Adipose tissue (tissue), 3 donors: ENCODE measurements at regions not wholly inside any gene's neighbourhood (a gene's known extent, or its start where the extent isn't known, plus 50 kb on each side); places are given as distances from the start of the nearest gene placed in this dataset.

Experiments used
- H3K27ac ChIP-seq: one replicate; pipeline ENCODE4 v1.5.1; 2013; ENCODE audit warnings: low read depth, low read length
- WGBS, 3 donors: extraction: QIAGEN DNeasy Blood & Tissue Kit; methylation state at CpG; one replicate each; pipeline ENCODE4 v1.1.7; 2013; 5-methylcytosine and 5-hydroxymethylcytosine counted together
- donor health status: healthy with polysubstance abuse.
- donor health status: Bipolar disorder and iron deficiency.
- donor health status: healthy.

DNA sequence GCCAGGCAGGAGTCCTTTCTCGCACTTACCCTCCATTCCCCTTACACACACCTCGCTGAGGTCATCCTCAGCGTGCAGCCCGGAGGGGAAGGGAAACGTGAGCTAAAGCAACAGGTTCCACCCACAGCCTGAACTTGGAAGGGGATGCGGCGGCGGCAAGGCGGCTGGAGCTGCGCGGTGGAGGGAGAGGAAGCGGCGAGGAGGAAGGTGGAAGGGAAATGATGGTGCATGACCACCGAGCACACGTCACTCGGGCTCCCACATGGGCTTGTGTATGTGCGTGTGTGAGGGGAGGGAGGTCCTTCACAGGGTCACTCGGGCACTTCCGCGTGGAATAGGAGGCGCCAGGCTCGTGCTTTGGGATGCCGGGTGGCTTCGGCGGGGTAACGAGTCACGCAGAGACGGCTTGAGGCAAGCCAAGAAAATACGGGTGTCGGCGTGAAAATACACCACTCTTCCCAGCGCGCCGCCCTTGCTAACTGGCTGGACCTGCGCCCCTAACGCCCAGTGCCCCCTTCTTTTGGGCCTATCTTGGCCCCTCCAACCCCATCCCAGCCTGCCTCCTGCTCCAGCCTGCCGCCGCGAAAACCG is 225.5 kb upstream of the IL12A start:
- 0 to 1% (median 1%) methylated on average over 39 to 40 of the region's 40 CpGs for WGBS, 3 donors
- peak overlapping the region; percentile 79 for H3K27ac ChIP-seq

DNA sequence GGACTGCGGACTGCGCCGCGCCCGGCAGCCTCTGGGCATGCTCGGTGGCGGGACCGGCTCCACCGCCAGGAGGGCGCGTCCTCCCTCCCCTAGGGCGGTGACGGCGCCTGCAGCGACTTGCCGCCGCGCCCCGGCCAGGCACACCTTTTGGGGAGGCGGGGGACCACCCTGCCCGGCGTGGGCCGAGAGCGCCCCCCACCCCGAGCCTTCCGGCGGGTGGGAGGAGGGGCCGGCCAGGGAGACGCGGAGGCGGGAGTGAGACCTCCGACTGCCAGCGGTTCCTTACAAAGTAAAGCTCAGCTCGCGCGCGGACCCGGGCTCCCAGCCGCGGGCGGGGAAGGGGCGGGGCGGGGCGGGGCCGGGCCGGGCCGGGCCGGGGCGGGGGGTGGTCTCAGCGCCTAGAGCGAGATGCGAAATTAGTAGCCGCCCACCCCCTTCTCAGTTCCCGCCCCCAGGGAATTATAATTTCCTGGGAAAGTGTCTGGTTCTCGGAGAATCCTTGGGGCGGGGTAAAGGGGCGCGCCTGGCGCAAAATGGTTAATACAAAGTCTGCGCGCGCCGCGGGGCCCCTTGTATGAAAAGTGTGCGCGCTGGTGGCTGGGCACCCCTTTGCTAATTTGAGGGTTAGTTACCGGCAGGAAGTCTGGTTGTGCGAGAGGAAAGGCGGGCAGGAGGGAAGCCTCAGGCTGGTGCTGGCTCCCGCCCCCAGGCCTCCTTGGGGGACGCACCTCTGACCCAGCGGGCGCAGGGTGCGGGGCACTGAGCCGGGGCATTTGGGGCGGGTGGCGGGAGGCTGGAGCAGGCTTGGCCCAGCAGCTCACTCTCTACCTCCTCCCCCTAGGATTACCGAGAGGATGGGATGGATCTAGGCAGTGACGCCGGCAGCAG is 224.8 kb upstream of the IL12A start:
- WGBS, 3 donors = 1 to 2% (median 1%) methylated on average over 45 to 80 of the region's 80 CpGs
- H3K27ac ChIP-seq = peak overlapping the region; percentile 79

DNA sequence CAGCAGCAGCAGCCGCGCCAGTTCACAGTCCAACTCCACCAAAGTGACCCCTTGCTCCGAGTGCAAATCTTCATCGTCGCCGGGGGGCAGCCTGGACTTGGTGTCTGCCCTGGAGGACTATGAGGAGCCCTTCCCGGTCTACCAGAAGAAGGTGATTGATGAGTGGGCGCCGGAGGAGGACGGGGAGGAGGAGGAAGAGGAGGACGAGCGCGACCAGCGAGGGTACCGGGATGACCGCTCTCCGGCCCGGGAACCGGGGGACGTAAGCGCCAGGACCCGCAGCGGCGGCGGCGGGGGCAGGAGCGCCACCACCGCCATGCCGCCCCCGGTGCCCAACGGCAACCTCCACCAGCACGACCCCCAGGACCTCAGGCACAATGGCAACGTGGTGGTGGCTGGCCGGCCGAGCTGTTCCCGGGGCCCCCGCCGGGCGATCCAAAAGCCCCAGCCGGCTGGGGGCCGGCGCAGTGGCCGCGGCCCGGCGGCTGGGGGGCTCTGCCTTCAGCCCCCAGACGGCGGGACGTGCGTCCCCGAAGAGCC is 224.1 kb upstream of the IL12A start:
- peak overlapping the region; percentile 79 for H3K27ac ChIP-seq
- WGBS, 3 donors = 0 to 1% (median 0%) methylated on average over 34 to 51 of the region's 51 CpGs

DNA sequence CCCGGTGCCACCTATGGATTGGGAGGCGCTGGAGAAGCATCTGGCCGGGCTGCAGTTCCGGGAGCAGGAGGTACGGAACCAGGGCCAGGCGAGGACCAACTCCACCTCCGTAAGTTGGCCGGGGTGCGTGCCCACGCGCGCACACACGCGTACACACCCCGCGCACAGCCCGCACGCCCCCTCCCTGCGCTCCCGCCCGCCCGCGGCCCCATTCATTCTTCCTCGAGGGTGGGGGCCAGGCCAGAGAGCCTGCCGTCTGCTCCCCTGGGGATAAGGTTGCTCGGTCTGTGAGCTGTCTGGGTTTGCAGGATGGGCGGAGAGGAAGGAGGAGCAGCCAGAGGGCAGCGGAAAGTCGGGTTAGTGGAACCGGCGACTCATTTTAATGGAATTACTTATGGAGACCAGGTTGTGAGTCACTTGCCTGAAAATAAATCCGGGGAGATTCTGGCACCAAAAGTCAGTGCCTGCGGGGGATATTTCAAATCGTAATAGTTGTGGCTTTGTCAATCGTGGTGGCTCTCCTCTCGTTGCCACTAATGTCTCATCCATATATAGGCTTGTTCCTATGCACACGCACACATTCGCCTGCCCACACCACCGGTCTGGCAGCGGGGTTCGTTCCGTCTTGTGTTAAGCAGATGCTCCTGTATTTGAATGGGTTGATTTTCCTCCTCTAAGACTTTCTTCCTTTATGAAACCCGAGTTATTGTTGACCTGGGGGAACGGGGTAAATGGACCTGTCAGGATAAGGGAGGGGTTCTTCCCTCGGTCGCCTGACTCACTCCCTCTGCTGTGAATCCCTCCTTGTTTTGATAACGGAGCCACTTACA is 223.4 kb upstream of the IL12A start:
- H3K27ac ChIP-seq = peak overlapping the region; percentile 79
- 0 to 1% (median 0%) methylated on average over 47 of the region's 47 CpGs for WGBS, 3 donors

DNA sequence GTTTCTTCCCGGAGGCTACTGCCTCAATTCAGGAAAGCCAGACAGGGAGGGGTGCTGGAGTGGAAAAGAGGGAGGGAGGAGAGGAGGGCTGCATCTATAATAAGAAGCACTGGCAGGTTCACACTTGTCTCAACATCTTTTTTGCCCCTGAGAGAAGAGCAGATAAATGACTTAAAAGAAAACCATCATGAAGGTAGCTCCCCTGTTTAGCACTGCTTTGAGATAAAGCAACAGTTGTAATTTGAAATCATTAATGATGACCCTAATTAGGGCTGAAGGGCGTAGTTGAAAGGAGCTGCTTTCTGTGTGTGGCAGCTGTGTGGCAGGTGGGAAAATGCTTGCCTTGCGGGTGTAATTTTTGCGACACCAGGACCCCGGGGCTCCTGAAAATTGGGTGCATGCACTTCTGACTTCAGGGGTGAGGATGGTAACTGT is 222.8 kb upstream of the IL12A start:
- whole genome bisulfite sequencing, 3 donors = 60 to 63% (median 62%) methylated on average over 5 of the region's 5 CpGs
- no peak overlapping the region for H3K27ac ChIP-seq

DNA sequence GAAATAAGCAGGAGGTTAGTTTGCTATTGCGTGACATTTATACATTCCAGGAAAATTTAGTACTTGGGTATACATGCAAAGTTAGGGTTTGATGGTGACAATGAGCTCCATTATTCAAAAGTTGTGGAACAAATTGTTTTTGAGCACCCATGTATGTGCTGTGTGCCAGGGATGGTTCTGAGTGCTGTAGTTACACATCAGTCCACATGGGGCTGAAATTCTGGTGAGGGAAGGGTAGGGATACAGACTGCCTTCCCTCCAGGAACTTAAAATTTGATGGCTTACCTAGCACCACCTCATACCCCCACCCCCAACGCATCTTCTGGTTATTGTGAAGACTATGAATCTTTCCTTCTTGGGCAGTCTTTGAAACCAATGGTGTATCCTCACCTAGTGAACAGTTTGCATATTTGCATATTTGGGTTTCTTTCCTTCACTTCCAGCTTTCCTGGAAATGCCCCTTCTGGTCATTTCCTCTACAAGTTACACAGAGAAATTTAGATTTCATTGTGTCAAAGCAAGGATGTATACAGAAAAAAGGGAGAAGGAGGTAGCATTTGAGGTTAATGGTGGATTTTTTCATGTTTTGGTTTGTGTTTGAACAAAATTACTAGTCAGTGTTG is 222.0 kb upstream of the IL12A start:
- 62 to 88% (median 87%) methylated on average over 2 of the region's 2 CpGs for WGBS, 3 donors
- no peak overlapping the region for H3K27ac ChIP-seq

DNA sequence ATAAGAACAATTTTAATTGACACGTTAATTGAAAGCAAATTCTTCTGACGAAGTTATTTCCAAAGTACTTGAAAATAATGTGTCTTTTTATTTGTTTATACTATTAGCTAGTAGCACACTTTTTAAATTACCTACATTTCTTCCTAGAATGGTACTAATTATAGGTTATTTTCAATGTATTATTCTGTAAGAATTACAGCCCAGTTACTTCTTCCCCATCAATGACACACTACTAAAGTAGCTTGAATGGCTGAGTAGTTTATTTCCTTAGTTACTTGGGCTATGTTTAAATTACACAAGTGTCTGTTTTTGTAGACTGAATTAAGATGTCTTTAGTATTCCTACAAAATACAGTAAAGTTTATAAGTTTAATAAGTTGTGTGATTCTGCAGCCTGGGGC is 217.6 kb upstream of the IL12A start:
- 80 to 87% (median 87%) methylated on average over 2 of the region's 2 CpGs for WGBS, 3 donors
- H3K27ac ChIP-seq = no peak overlapping the region

DNA sequence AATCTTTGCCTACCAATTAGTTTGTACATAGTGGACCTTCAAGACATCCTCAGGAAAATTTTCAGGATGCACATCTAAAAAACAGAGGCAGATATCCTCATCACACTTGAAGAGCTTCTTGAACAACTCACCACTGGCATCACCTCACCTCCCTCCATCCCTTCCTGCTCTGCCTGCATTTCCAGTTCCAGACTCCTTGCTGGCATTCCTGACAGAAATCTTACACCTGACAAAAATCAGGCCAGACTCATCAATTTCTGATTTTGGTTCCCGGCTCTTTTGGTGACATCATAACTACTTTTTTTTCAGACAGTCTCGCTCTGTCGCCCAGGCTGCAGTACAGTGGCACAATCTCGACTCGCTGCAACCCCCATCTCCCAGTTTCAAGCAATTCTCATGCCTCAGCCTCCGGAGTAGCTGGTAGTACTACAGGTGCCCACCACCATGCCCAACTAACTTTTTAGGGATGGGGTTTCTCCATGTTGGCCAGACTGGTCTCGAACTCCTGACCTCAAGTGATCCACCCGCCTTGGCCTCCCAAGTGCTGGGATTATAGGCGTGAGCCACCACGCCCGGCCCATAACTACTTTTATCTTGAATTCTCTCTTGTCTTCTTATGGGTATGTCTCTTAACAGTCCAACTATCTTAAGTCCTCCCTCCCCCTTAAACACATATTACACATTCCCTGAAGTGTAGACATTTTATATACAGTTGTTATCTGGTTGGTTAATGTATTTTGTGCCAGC is 216.6 kb upstream of the IL12A start:
- no peak overlapping the region for H3K27ac ChIP-seq
- WGBS, 3 donors = 89 to 96% (median 95%) methylated on average over 11 of the region's 11 CpGs

DNA sequence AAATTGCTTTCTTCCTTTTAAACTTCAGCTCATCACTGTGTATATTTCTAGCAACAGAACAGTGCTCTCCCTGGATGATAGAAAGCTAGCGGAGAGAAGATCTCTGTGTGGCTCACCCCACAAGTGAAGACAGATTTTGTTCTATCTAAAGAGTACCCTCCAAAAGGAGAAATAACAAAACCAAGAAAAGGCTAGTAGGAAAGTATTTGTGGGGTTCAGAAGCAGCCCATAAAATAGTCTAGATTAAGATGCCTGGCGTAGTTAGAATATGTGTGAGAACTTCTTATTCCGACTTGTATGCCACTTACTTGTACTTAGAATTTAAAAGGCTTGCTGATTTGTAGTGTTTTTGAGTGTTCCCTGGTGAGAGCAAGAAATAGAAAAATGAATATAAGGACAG is 214.9 kb upstream of the IL12A start:
- WGBS, 3 donors = 89 to 94% (median 93%) methylated on average over 3 of the region's 3 CpGs
- no peak overlapping the region for H3K27ac ChIP-seq

DNA sequence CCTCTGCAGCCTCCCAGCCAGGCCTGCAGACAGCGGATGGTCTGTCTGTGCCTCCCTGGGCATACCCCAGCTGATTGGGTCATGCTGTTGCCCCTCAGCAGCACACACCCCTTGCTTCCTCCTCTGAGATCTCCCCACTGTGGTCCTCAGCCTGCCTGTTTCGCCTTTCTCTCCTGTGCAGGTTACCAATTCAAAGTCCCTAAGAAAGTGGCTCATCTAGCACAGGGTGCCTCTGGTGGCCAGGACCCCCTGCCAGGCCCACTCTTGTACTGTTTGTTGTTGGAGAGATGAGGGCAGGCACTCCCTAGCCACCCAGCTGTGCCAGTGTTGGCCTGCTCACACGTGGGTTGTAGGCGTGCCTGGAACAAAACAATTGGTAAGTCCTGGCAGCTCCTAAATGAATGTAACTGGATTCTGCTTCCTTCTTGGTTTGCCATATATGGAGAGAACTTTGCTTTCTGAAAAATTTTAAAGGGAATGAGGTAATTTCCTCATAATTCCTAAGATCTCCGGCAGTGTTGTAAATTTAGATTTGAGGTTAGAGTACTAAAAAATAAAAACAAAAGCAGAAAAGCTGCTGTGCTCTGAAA is 213.2 kb upstream of the IL12A start:
- H3K27ac ChIP-seq = no peak overlapping the region
- WGBS, 3 donors = 39 to 57% (median 40%) methylated on average over 5 of the region's 5 CpGs

DNA sequence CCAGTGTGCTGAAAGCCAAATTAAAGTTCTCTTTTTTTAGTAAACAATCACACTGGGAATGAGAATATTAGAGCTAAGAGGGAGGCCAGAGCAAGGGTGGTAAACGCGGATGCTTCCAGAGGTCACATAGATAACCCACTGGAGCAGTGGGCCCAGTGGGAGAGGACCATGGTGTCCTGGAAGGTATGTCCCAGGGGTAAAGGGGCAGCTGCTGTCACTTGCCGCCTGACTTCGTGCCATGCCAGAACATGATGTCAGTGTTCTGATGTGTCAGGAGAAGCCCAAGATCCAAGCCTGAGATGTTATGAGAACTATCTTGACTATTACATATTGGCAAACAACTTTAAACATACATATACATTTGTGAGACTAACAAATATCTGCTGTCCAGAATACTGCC is 211.9 kb upstream of the IL12A start:
- no peak overlapping the region for H3K27ac ChIP-seq
- WGBS, 3 donors = 68 to 89% (median 81%) methylated on average over 4 of the region's 4 CpGs

DNA sequence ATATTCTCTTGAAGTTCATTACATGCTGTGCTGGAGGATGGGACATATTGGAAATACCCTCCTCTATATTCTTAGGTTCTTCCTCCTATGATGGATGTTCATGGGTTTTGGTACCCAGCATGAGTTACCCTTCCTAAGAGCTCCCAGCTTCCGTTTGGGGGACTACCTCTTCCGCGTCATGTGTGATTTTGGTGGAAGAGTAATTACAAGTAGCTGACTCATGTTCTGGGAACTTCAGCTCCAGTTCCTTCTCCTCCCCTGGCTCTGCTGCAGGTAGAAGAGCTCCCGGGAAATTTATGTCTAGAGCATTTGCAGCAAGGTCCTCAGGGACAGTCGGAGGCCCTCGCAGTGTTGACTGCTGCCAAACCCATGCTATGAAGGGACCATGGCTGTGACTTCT is 208.8 kb upstream of the IL12A start:
- H3K27ac ChIP-seq = no peak overlapping the region
- 69 to 83% (median 74%) methylated on average over 6 of the region's 6 CpGs for WGBS, 3 donors

DNA sequence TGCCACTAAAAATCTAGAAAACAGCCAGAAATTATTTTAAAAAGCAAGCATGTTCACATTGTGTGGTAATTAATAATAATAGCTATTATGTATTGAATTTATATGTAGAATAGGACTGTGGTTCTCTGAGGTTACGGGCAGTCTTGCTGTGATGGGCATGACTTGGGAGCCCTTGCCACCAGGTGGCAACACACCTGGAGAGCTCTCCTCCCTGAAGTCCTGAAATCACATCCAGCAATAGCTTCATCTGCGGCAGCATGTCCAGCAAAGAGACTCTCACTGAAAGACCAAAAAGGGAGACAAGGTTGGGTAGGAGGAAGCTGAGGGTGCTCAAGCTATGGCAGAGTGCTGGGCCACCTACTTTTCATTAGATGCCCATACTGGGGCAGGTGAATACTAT is 206.8 kb upstream of the IL12A start:
- 86 to 98% (median 96%) methylated on average over 2 of the region's 2 CpGs for WGBS, 3 donors
- no peak overlapping the region for H3K27ac ChIP-seq

DNA sequence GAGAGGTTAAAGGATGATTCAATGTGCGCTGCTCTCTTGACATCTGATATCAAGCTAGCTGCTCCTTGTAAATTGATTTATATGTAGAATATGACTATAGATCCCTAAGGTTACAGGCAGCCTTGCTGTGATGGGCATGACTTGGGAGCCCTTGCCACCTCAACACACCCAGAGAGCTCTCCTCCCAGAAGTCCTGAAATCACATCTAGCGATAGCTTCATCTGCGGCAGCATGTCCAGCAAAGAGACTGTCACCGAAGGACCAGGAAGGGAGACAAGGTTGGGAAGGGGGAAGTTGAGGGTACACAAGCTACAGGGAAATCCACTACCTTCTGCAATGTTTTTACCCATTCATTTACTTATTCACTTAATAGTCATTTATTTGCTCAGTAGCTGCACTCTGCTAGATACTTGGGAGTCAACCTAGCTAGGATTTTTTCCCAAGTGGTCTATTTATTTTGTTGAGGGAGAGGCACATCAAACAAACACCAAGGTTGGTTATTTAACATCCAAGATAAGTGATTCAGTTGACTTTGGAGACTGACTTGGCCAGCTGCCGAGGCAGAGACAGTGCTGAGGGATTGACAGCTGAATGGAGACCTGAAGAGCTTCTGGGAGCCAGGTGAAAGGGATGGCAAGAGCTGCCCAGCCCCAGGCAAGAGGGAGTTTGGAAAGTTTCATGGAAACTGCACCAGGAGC is 205.8 kb upstream of the IL12A start:
- WGBS, 3 donors = 67 to 93% (median 91%) methylated on average over 5 of the region's 5 CpGs
- no peak overlapping the region for H3K27ac ChIP-seq

DNA sequence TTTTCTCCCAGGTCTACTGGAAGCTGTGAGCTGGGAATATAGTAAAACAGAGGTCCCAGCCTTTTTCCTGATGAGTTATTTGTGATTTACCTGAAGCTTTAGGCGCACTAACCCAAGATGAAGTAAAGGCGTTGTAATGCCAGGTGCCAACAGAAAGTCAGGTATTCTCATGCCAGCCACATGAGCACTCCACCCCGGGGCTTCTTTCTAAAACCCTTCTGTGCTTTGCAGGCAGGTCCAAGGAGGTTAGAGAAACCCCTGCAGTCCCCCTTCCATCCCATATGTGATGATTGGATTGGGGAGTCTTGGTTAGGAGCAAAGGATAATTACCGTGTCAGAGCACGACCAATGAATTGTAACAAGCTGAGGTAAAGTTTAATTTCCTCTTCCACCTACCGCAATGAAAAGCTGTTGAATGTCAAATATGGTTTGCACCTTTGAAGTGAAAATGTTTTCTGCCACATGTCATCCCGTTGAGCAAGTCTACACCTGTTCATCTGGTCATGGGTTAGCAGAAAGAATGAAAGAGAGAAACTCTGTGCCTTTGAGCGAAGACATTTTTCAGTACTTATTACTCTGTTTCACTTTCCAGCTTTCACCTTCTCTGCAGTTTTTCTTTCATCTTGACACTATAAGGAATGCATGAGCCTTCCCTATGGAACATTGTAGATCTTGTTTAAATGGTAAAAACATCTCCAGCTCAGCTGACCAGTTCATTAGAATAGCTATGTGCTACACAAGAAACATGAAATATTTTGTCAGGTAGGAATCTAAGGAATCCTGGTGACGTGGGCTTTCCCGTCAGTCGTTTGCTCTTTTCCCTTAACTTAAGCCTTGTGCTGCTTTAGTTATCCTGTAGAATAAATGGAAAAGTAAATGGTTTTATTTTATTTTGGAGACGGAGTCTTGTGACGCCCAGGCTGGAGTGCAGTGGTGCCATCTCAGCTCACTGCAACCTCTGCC is 204.6 kb upstream of the IL12A start:
- 54 to 82% (median 76%) methylated on average over 13 of the region's 13 CpGs for WGBS, 3 donors
- no peak overlapping the region for H3K27ac ChIP-seq

DNA sequence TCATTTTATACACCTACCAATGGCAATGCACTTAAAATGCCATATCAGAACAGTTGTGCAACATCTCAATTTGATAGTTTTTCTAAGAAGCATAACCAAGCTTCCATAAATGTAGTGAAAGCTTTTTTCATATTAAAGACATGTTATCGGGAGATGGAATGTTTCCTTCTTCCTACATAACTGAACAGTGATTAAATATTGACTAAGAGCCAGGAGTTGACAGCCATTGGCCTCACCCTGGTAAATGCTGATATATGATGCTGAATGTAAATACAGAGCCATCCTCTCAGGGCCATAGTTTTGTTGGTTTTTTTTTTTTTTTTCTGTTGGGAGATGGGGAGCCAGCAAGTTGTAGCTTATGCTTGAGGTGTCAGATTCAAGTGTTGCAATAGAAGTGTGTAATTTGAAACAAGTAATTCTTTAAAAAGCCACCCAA is 203.3 kb upstream of the IL12A start:
- WGBS, 3 donors = 18 to 57% (median 55%) methylated on average over 1 of the region's 1 CpG

More for the DNA sequence above, 203.3 kb upstream of the IL12A start:
- H3K27ac ChIP-seq = no peak overlapping the region
